22Rv1 (cell line): ENCODE measurements at regions not wholly inside any gene's neighbourhood (a gene's known extent, or its start where the extent isn't known, plus 50 kb on each side); places are given as distances from the start of the nearest gene placed in this dataset.

Experiments used
- H3K27ac ChIP-seq: fragments of 450-650 bp; 2 replicates; pipeline ENCODE4 v1.5.1; 2017
- ZFX ChIP-seq: fragments of 450-650 bp; IDR thresholded peaks from 2 replicates; pipeline ENCODE4 v1.6.1; 2017; ENCODE audit warnings: antibody characterized with exemption, borderline replicate concordance
- TF ChIP-seq, protein P1 (sequence below): fragments of 450-650 bp; IDR thresholded peaks from 2 replicates; pipeline ENCODE4 v1.5.1; 2017; ENCODE audit warnings: mild to moderate bottlenecking

DNA sequence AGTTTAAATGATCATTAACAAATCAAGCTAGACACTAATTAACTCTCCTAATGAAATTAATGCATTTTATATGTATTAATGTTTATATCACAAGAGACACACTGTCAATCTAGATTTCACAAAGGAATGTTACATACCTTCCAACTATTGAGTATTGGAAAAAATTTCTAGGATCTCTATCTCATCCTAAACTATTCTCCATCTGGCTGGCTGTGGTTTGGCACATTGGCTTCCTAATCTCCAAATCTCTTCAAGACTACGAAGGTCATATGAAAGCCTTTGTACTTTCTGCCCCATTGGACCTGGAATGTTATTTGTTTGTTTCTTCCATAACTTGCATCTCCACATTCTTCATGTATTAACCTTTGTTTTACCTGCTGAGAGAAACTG is 1160.0 kb downstream of the ADGRL3 start:
- TF ChIP-seq, protein P1, sequence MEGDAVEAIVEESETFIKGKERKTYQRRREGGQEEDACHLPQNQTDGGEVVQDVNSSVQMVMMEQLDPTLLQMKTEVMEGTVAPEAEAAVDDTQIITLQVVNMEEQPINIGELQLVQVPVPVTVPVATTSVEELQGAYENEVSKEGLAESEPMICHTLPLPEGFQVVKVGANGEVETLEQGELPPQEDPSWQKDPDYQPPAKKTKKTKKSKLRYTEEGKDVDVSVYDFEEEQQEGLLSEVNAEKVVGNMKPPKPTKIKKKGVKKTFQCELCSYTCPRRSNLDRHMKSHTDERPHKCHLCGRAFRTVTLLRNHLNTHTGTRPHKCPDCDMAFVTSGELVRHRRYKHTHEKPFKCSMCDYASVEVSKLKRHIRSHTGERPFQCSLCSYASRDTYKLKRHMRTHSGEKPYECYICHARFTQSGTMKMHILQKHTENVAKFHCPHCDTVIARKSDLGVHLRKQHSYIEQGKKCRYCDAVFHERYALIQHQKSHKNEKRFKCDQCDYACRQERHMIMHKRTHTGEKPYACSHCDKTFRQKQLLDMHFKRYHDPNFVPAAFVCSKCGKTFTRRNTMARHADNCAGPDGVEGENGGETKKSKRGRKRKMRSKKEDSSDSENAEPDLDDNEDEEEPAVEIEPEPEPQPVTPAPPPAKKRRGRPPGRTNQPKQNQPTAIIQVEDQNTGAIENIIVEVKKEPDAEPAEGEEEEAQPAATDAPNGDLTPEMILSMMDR = no peak
- no peak for TF ChIP-seq ZFX
- H3K27ac ChIP-seq = no peak overlapping the region

DNA sequence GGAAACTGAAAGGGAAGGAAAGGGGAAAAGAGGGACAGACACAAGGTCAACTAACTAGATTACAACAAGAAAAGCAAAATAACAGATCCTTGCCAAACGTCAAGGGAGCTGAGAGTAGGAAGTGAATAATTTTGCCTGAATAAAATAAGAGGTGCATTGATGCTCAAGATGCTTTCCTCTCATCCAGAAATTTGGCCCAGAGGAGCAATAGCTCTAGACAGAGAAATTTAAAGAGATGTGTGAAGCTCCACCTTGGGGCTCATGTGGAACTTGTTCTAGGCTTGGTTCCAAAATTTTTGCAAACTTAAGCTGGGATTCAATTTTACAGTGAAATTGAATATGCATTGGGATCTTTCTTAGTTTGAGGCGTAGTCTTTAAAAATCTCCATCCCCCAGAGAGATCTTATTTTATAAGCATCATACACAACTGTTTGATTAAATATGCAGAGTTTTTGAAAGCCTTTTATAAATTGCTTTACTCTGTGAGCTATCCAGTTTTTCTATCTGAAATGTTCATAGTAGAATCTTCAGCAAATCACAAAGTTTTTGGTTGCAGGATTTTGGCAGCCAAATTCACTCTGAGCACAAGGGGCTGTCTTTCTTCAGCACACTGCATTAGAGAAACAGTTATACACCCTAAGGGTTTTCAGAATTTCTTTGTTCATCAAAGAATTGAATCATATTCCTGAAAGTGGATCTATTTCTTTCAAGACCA is 1159.5 kb downstream of the ADGRL3 start:
- H3K27ac ChIP-seq = no peak overlapping the region
- TF ChIP-seq, protein P1 = no peak
- no peak for TF ChIP-seq ZFX

DNA sequence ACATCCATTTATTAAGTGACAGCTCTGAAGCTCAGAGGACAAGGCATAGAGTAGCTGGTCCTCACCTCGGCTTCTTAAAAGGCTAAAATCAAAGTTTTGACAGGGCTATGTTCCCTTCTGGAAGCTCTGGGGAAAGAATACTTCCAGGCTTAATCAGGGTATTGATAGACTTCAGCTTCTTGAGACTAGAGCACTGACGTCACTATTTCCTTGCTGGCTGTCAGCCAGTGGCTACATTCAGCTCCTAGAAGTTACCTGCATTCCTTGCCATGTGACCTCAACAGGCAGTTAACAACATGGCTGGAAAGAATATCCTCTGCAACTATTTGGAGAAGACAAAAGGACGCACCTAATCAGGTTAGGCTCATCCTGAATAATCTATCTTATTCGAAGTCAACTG is 1144.8 kb downstream of the ADGRL3 start:
- TF ChIP-seq, protein P1 = no peak
- no peak for TF ChIP-seq ZFX
- no peak overlapping the region for H3K27ac ChIP-seq

DNA sequence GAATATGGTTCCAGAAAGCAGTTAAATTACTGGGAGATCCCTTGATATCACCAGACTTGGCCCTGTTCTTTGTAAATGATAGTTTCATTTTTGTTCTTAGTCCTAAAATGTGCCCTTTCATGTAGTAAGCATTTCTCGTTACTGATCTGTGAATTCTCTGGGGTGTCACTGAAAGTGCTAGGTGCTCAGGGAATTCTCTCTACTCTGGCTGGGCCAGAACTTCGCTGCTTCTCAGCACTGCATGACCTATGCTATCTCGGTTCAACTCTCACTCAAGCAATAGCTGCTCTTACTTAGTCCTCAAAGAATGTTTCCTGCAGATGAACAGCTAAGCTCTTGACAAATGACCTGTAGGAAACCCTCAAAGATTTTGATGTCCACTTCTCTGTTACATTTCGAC is 1144.3 kb downstream of the ADGRL3 start:
- TF ChIP-seq, protein P1 = no peak

DNA sequence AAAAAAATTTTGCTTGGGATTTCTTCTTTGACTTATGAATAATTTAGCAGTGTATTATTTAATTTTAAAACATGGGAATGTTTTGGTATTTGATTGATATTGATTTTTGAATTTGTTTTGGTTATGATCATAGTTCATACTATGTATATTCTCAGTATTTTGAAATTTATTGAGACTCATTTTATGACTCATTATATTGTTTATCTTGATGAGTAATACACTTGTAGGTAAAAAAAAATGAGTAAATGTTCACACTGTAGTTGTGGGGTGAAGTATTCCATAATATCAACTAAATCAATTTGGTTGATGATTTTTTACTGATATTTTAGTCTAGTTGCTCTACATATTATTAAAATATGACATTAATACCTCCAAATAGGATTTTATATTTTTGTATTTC is 1142.2 kb downstream of the ADGRL3 start:
- H3K27ac ChIP-seq = no peak overlapping the region
- TF ChIP-seq ZFX = no peak
- TF ChIP-seq, protein P1 = no peak

More for the DNA sequence above, 1144.3 kb downstream of the ADGRL3 start:
- no peak overlapping the region for H3K27ac ChIP-seq

DNA sequence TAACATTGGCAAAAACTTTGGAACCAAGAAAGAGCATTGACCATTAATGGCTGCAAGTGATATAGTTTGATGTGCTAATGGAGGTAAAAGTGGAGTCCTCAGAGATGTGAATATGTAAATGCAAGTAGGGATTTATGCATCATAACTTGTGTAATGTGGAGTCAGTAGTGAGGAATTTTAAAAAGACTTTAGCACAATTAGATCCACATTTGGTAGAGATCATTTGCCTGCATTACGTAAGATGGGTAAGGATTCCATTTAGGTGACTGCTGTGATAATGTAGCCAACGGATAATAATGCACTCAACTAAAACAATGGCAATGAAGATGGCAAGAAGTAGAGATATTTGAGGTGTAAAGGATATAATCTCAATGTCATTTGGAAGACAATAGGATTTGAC is 1128.4 kb downstream of the ADGRL3 start:
- no peak overlapping the region for H3K27ac ChIP-seq
- TF ChIP-seq, protein P1 = no peak
- TF ChIP-seq ZFX = no peak

DNA sequence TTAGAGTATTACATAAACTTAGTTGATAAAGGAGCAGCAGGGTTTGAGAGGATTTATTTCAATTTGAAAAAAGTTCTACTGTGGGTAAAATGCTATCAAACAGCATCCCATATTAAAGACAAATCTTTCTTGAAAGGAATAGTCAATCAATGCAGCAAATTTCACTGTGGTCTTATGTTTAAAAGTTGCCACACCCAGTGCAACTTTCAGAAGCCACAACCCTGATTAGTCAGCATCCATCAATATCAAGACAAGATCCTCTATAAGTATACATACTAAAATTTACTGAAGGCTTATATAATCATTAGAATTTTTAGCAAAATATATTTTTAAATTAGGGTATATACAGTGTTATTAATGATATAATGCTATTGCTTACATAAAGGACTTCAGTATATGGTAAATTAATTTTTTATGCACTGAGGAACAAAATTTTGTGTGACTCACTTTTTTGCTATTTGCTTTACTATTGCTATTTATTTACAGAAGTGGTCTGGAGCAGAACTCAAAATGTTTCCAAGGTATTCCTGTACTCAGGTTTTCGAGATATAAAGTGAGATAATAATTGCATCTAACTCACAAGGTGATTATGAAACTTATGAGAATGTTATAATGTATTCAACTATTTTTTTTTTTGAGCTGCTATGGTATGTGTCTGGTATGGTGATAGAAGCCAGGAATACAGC is 1127.6 kb downstream of the ADGRL3 start:
- no peak for TF ChIP-seq ZFX
- TF ChIP-seq, protein P1 = no peak
- no peak overlapping the region for H3K27ac ChIP-seq
